Hippocampal formation (tissue), 2 donors: ENCODE measurements at regions not wholly inside any gene's neighbourhood (a gene's known extent, or its start where the extent isn't known, plus 50 kb on each side); places are given as distances from the start of the nearest gene placed in this dataset.

Experiments
- DNase-seq, 2 donors: peaks; one replicate each; lab custom pipeline; 2025; lab: John Stamatoyannopoulos, UW

GRCh38 chr2:180061085-180061484 is 54.0 kb upstream of the CWC22 start:
- no peak for DNase-seq

GRCh38 chr2:180058993-180059392 is 51.9 kb upstream of the CWC22 start:
- DNase-seq: no peak

GRCh38 chr2:180057706-180058412 is 50.8 kb upstream of the CWC22 start:
- DNase-seq: no peak
